Esophagus muscularis mucosa (tissue), 4 donors: ENCODE measurements at regions not wholly inside any gene's neighbourhood (a gene's known extent, or its start where the extent isn't known, plus 50 kb on each side); places are given as distances from the start of the nearest gene placed in this dataset.

Experiments
- DNase-seq: peaks from one replicate; pipeline ENCODE4 v3.0.0-alpha.2; 2017; ENCODE audit errors: extremely low spot score
- H3K27ac ChIP-seq, 4 donors: fragments of 200-600 bp; sonication (generic); replicated peaks in 1 of 4; 1 replicate in 3 of 4; 2 replicates in 1 of 4; pipeline ENCODE4 v1.5.1; 2016 to 2019; ENCODE audit warnings: mild to moderate bottlenecking in 1 of 4
- H3K27me3 ChIP-seq, 4 donors: fragments of 200-600 bp; sonication (generic); one replicate each; pipeline versions ENCODE4 v1.5.1 to v1.6.0; 2016 to 2019
- H3K36me3 ChIP-seq, 4 donors: fragments of 200-600 bp; sonication (generic); one replicate each; pipeline ENCODE4 v1.5.1; 2016 to 2019
- H3K4me1 ChIP-seq, 4 donors: fragments of 200-600 bp; sonication (generic); one replicate each; pipeline ENCODE4 v1.5.1; 2016 to 2019
- H3K4me3 ChIP-seq, 4 donors: fragments of 200-600 bp; sonication (generic); 1 replicate in 2 of 4; 2 replicates in 2 of 4; pipeline ENCODE4 v1.5.1; 2016 to 2019; ENCODE audit warnings: mild to moderate bottlenecking in 4 of 4, moderate library complexity in 1 of 4
- H3K9me3 ChIP-seq, 4 donors: fragments of 200-600 bp; sonication (generic); 1 replicate in 3 of 4; 2 replicates in 1 of 4; pipeline ENCODE4 v1.5.1; 2016 to 2019
- CTCF ChIP-seq, 3 experiments: fragments of 200-600 bp in 2 of 3; fragments of 450-650 bp in 1 of 3; sonication (generic) in 2 of 3; IDR thresholded peaks; one replicate each; pipeline ENCODE4 v1.5.1; 2017 to 2019; ENCODE audit warnings: antibody characterized with exemption in 3 of 3, mild to moderate bottlenecking in 2 of 3, moderate library complexity in 1 of 3
- EP300 ChIP-seq: sonication (generic); formaldehyde crosslinking; IDR thresholded peaks from one replicate; pipeline ENCODE4 v1.6.1; 2017; ENCODE audit warnings: antibody characterized with exemption
- POLR2A ChIP-seq: fragments of 450-650 bp; IDR thresholded peaks from one replicate; pipeline ENCODE4 v1.6.1; 2017; ENCODE audit warnings: antibody characterized with exemption, moderate library complexity, mild to moderate bottlenecking, low read depth
- POLR2AphosphoS5 ChIP-seq, 2 donors: sonication (generic); formaldehyde crosslinking; IDR thresholded peaks; one replicate each; pipeline ENCODE4 v1.6.1; 2017; ENCODE audit warnings: antibody characterized with exemption in 2 of 2
- WGBS: methylation state at CpG from one replicate; pipeline ENCODE4 v1.1.5; 2018; 5-methylcytosine and 5-hydroxymethylcytosine counted together
- intact Hi-C: fragments of 100-400 bp; cut with DNase I; formaldehyde crosslinking; loops from one replicate; pipeline ENCODE4 v1.15.1; 2023

GRCh38 chr2:34103437-34103836 is 504.3 kb upstream of the FAM98A start:
- no peak for TF ChIP-seq POLR2A
- no peak for TF ChIP-seq CTCF (IDR thresholded peaks at IDR 0.05)
- TF ChIP-seq EP300 = no peak
- TF ChIP-seq POLR2AphosphoS5 (IDR thresholded peaks at IDR 0.05) = no peak
- no peak overlapping the region for H3K27ac ChIP-seq
- WGBS = 83% methylated on average over 2 of the region's 2 CpGs
- intact Hi-C loops = no loop called here
- H3K4me1 ChIP-seq = peaks cover 0 to 3% (median 0%) of the 10 kb centered on the region in 4 donors
- no peak overlapping the region for H3K4me3 ChIP-seq
- H3K9me3 ChIP-seq = no peaks in the 10 kb centered on the region
- no peaks in the 10 kb centered on the region for H3K36me3 ChIP-seq
- DNase-seq = no peak
- H3K27me3 ChIP-seq = no peaks in the 10 kb centered on the region

GRCh38 chr2:34102339-34102738 is 503.2 kb upstream of the FAM98A start:
- Histone ChIP-seq H3K4me3 (no peak overlapping the region), H3K27me3 (no peaks in the 10 kb centered on the region), H3K36me3 (no peaks in the 10 kb centered on the region), H3K4me1 (peaks cover 0 to 3% (median 0%) of the 10 kb centered on the region in 4 donors), H3K9me3 (no peaks in the 10 kb centered on the region), H3K27ac (no peak overlapping the region)
- TF ChIP-seq EP300 (no peak), POLR2AphosphoS5 (IDR thresholded peaks at IDR 0.05) (no peak), CTCF (IDR thresholded peaks at IDR 0.05) (no peak), POLR2A (no peak)
- no peak for DNase-seq
- WGBS = 82% methylated on average over 2 of the region's 2 CpGs
- intact Hi-C loops = no loop called here

- no peaks in the 10 kb centered on the region for H3K9me3 ChIP-seq
- H3K27me3 ChIP-seq = no peaks in the 10 kb centered on the region
- no peaks in the 10 kb centered on the region for H3K36me3 ChIP-seq
- no peak for DNase-seq
- TF ChIP-seq EP300 (no peak), POLR2A (no peak), POLR2AphosphoS5 (IDR thresholded peaks at IDR 0.05) (no peak), CTCF (IDR thresholded peaks at IDR 0.05) (no peak)
- 83% methylated on average over 2 of the region's 2 CpGs for WGBS
- H3K4me1 ChIP-seq = peaks cover 0 to 3% (median 0%) of the 10 kb centered on the region in 4 donors
- H3K27ac ChIP-seq = no peak overlapping the region
- intact Hi-C loops = loop anchor here (5.0 kb wide), 1 partner anchor 1313 kb away; no protein-coding TSS in a partner anchor
- no peak overlapping the region for H3K4me3 ChIP-seq
These were observed 500.3 kb upstream of the FAM98A start for GRCh38 chr2:34099377-34099776.

- no peaks in the 10 kb centered on the region for H3K9me3 ChIP-seq
- H3K27me3 ChIP-seq = no peaks in the 10 kb centered on the region
- no peak overlapping the region for H3K27ac ChIP-seq
- no peak for DNase-seq
- H3K4me1 ChIP-seq = peaks cover 0 to 3% (median 0%) of the 10 kb centered on the region in 4 donors
- 80% methylated on average over 2 of the region's 2 CpGs for WGBS
- H3K4me3 ChIP-seq = no peak overlapping the region
- no peaks in the 10 kb centered on the region for H3K36me3 ChIP-seq
- intact Hi-C loops = loop anchor here (5.0 kb wide), 1 partner anchor 1314 kb away; no protein-coding TSS in a partner anchor
- TF ChIP-seq POLR2A (no peak), EP300 (no peak)
These were observed 499.2 kb upstream of the FAM98A start for GRCh38 chr2:34098256-34098655.

GRCh38 chr2:34096562-34097171 is 497.6 kb upstream of the FAM98A start:
- DNase-seq = no peak
- 57% methylated on average over 3 of the region's 3 CpGs for WGBS
- H3K4me1 ChIP-seq = peaks cover 0 to 3% (median 0%) of the 10 kb centered on the region in 4 donors
- no peak overlapping the region for H3K4me3 ChIP-seq
- no peaks in the 10 kb centered on the region for H3K9me3 ChIP-seq
- no peaks in the 10 kb centered on the region for H3K36me3 ChIP-seq
- H3K27ac ChIP-seq = no peak overlapping the region
- H3K27me3 ChIP-seq = no peaks in the 10 kb centered on the region
- intact Hi-C loops = loop anchor here (5.0 kb wide), 1 partner anchor 1316 kb away; no protein-coding TSS in a partner anchor
- TF ChIP-seq EP300 (no peak), CTCF (IDR thresholded peaks at IDR 0.05) (peak; percentile 58 to 78 (median 77))
